ENCODE measurements at regions not wholly inside any gene's neighbourhood (a gene's known extent, or its start where the extent isn't known, plus 50 kb on each side); places are given as distances from the start of the nearest gene placed in this dataset.
"Not testable (repeated sequence)": the region's sequence is repeated elsewhere in the genome, so short reads cannot be mapped to it uniquely, and the experiment has no call there.

- H3K36me3 Mint-ChIP-seq (ENCODE audit: low read depth) = no peaks in the 10 kb centered on the region
- DNase-seq = no peak
- peaks cover 7% of the 10 kb centered on the region for H3K9me3 Mint-ChIP-seq
- intact Hi-C loops (cut with micrococcal nuclease) = no loop called here
- H3K27ac Mint-ChIP-seq = no peak overlapping the region
- H3K4me1 Mint-ChIP-seq (ENCODE audit: low read depth) = no peaks in the 10 kb centered on the region
- CTCF ChIA-PET = no interaction called here
- no peaks in the 10 kb centered on the region for H3K27me3 Mint-ChIP-seq (ENCODE audit: low read depth)
- no peak overlapping the region for H3K4me3 Mint-ChIP-seq
Measured at GRCh38 chr2:142395291-142395690, 264.5 kb upstream of the LRP1B start.

- H3K27ac Mint-ChIP-seq = no peak overlapping the region
- H3K4me3 Mint-ChIP-seq = no peak overlapping the region
- H3K36me3 Mint-ChIP-seq (ENCODE audit: low read depth) = no peaks in the 10 kb centered on the region
- no peak for DNase-seq
- H3K9me3 Mint-ChIP-seq = peaks cover 6% of the 10 kb centered on the region
- no peaks in the 10 kb centered on the region for H3K27me3 Mint-ChIP-seq (ENCODE audit: low read depth)
- CTCF ChIA-PET = no interaction called here
- intact Hi-C loops (cut with micrococcal nuclease) = no loop called here
- H3K4me1 Mint-ChIP-seq (ENCODE audit: low read depth) = no peaks in the 10 kb centered on the region
Measured at GRCh38 chr2:142380372-142380771, 249.6 kb upstream of the LRP1B start.

GRCh38 chr2:142362069-142362468 is 231.3 kb upstream of the LRP1B start:
- DNase-seq; H3K4me3 Mint-ChIP-seq; H3K9me3 Mint-ChIP-seq; intact Hi-C loops (cut with micrococcal nuclease); H3K27me3 Mint-ChIP-seq (ENCODE audit: low read depth); H3K36me3 Mint-ChIP-seq (ENCODE audit: low read depth); H3K27ac Mint-ChIP-seq; CTCF ChIA-PET; H3K4me1 Mint-ChIP-seq (ENCODE audit: low read depth): not testable (repeated sequence)

- Mint-ChIP-seq H3K27me3 (ENCODE audit: low read depth) (no peaks in the 10 kb centered on the region), H3K4me3 (no peak overlapping the region), H3K36me3 (ENCODE audit: low read depth) (no peaks in the 10 kb centered on the region), H3K9me3 (peaks cover 3% of the 10 kb centered on the region), H3K27ac (no peak overlapping the region), H3K4me1 (ENCODE audit: low read depth) (no peaks in the 10 kb centered on the region)
- DNase-seq = no peak
- CTCF ChIA-PET = no interaction called here
- intact Hi-C loops (cut with micrococcal nuclease) = no loop called here
Measured at GRCh38 chr2:142347751-142348150, 216.9 kb upstream of the LRP1B start.

- no peak overlapping the region for H3K4me3 Mint-ChIP-seq
- H3K4me1 Mint-ChIP-seq (ENCODE audit: low read depth) = no peaks in the 10 kb centered on the region
- H3K27ac Mint-ChIP-seq = no peak overlapping the region
- DNase-seq = no peak
- peaks cover 9% of the 10 kb centered on the region for H3K9me3 Mint-ChIP-seq
- CTCF ChIA-PET = no interaction called here
- H3K36me3 Mint-ChIP-seq (ENCODE audit: low read depth) = no peaks in the 10 kb centered on the region
- H3K27me3 Mint-ChIP-seq (ENCODE audit: low read depth) = no peaks in the 10 kb centered on the region
- intact Hi-C loops (cut with micrococcal nuclease) = no loop called here
Measured at GRCh38 chr2:142339261-142339660, 208.4 kb upstream of the LRP1B start.

- Mint-ChIP-seq H3K9me3 (peaks cover 7% of the 10 kb centered on the region), H3K27me3 (ENCODE audit: low read depth) (no peaks in the 10 kb centered on the region), H3K4me3 (no peak overlapping the region), H3K4me1 (ENCODE audit: low read depth) (no peaks in the 10 kb centered on the region), H3K36me3 (ENCODE audit: low read depth) (no peaks in the 10 kb centered on the region), H3K27ac (no peak overlapping the region)
- no peak for DNase-seq
- CTCF ChIA-PET = no interaction called here
- intact Hi-C loops (cut with micrococcal nuclease) = no loop called here
Measured at GRCh38 chr2:142332196-142332595, 201.4 kb upstream of the LRP1B start.

GRCh38 chr2:142330458-142330857 is 199.6 kb upstream of the LRP1B start:
- Mint-ChIP-seq H3K36me3 (ENCODE audit: low read depth) (no peaks in the 10 kb centered on the region), H3K4me3 (no peak overlapping the region)

GRCh38 chr2:142325870-142326269 is 195.1 kb upstream of the LRP1B start:
- CTCF ChIA-PET = no interaction called here
- peaks cover 1% of the 10 kb centered on the region for H3K9me3 Mint-ChIP-seq
- intact Hi-C loops (cut with micrococcal nuclease) = no loop called here
- H3K36me3 Mint-ChIP-seq (ENCODE audit: low read depth) = no peaks in the 10 kb centered on the region
- H3K4me3 Mint-ChIP-seq = no peak overlapping the region
- no peaks in the 10 kb centered on the region for H3K4me1 Mint-ChIP-seq (ENCODE audit: low read depth)
- no peak overlapping the region for H3K27ac Mint-ChIP-seq
- no peak for DNase-seq
- no peaks in the 10 kb centered on the region for H3K27me3 Mint-ChIP-seq (ENCODE audit: low read depth)

More at GRCh38 chr2:142330458-142330857, 199.6 kb upstream of the LRP1B start:
- H3K4me1 Mint-ChIP-seq (ENCODE audit: low read depth) = no peaks in the 10 kb centered on the region
- H3K9me3 Mint-ChIP-seq = peaks cover 7% of the 10 kb centered on the region
- H3K27me3 Mint-ChIP-seq (ENCODE audit: low read depth) = no peaks in the 10 kb centered on the region
- no peak overlapping the region for H3K27ac Mint-ChIP-seq
- intact Hi-C loops (cut with micrococcal nuclease) = no loop called here
- CTCF ChIA-PET = no interaction called here
- DNase-seq = no peak

- intact Hi-C loops (cut with micrococcal nuclease) = no loop called here
- Mint-ChIP-seq H3K36me3 (ENCODE audit: low read depth) (no peaks in the 10 kb centered on the region), H3K4me3 (no peak overlapping the region), H3K27me3 (ENCODE audit: low read depth) (no peaks in the 10 kb centered on the region), H3K4me1 (ENCODE audit: low read depth) (no peaks in the 10 kb centered on the region), H3K27ac (no peak overlapping the region), H3K9me3 (peaks cover 2% of the 10 kb centered on the region)
- CTCF ChIA-PET = no interaction called here
- no peak for DNase-seq
Measured at GRCh38 chr2:142323206-142323605, 192.4 kb upstream of the LRP1B start.

- CTCF ChIA-PET = no interaction called here
Measured at GRCh38 chr2:142321706-142322280, 191.0 kb upstream of the LRP1B start.

GRCh38 chr2:142320067-142320466 is 189.3 kb upstream of the LRP1B start:
- intact Hi-C loops (cut with micrococcal nuclease) = no loop called here
- Mint-ChIP-seq H3K9me3 (peaks cover 2% of the 10 kb centered on the region), H3K27me3 (ENCODE audit: low read depth) (no peaks in the 10 kb centered on the region), H3K27ac (no peak overlapping the region), H3K4me3 (no peak overlapping the region), H3K36me3 (ENCODE audit: low read depth) (no peaks in the 10 kb centered on the region), H3K4me1 (ENCODE audit: low read depth) (no peaks in the 10 kb centered on the region)
- CTCF ChIA-PET = no interaction called here
- no peak for DNase-seq

More at GRCh38 chr2:142321706-142322280, 191.0 kb upstream of the LRP1B start:
- Mint-ChIP-seq H3K4me3 (no peak overlapping the region), H3K4me1 (ENCODE audit: low read depth) (no peaks in the 10 kb centered on the region), H3K9me3 (peaks cover 2% of the 10 kb centered on the region), H3K27me3 (ENCODE audit: low read depth) (no peaks in the 10 kb centered on the region), H3K36me3 (ENCODE audit: low read depth) (no peaks in the 10 kb centered on the region), H3K27ac (no peak overlapping the region)
- intact Hi-C loops (cut with micrococcal nuclease) = no loop called here
- no peak for DNase-seq

- intact Hi-C loops (cut with micrococcal nuclease) = no loop called here
- Mint-ChIP-seq H3K36me3 (ENCODE audit: low read depth) (no peaks in the 10 kb centered on the region), H3K27ac (no peak overlapping the region), H3K27me3 (ENCODE audit: low read depth) (no peaks in the 10 kb centered on the region), H3K9me3 (peaks cover 8% of the 10 kb centered on the region), H3K4me3 (no peak overlapping the region), H3K4me1 (ENCODE audit: low read depth) (no peaks in the 10 kb centered on the region)
- CTCF ChIA-PET = no interaction called here
- no peak for DNase-seq
Measured at GRCh38 chr2:142316049-142316448, 185.2 kb upstream of the LRP1B start.

GRCh38 chr2:142315346-142315745 is 184.5 kb upstream of the LRP1B start:
- no peak overlapping the region for H3K4me3 Mint-ChIP-seq
- no peaks in the 10 kb centered on the region for H3K27me3 Mint-ChIP-seq (ENCODE audit: low read depth)
- intact Hi-C loops (cut with micrococcal nuclease) = no loop called here
- peaks cover 10% of the 10 kb centered on the region for H3K9me3 Mint-ChIP-seq
- CTCF ChIA-PET = interaction anchor here (0.6 kb wide), 1 partner anchor 113 kb away, joined by 5 read pairs; no protein-coding TSS in a partner anchor
- no peaks in the 10 kb centered on the region for H3K4me1 Mint-ChIP-seq (ENCODE audit: low read depth)
- H3K36me3 Mint-ChIP-seq (ENCODE audit: low read depth) = no peaks in the 10 kb centered on the region
- H3K27ac Mint-ChIP-seq = no peak overlapping the region
- no peak for DNase-seq
